RWPE1 (cell line): ENCODE measurements at regions not wholly inside any gene's neighbourhood (a gene's known extent, or its start where the extent isn't known, plus 50 kb on each side); places are given as distances from the start of the nearest gene placed in this dataset.

Experiments
- CTCF ChIA-PET: fragments of 350-600 bp; sonication (Branson Sonifier 250); formaldehyde crosslinking; extraction: SDS; loops from one replicate; lab custom pipeline; 2021; lab: Yijun Ruan, JAX
- POLR2A ChIA-PET: fragments of 400-600 bp; formaldehyde crosslinking; extraction: SDS; loops from one replicate; lab custom pipeline; 2020; ENCODE audit warnings: antibody characterized with exemption; ENCODE audit not compliant: low non-redundant PET; lab: Yijun Ruan, JAX
- DNase-seq: peaks from one replicate; pipeline ENCODE4 v3.0.0; 2012; ENCODE audit warnings: low spot score
- H3K27ac ChIP-seq: fragments of 450-650 bp; 2 replicates; pipeline ENCODE4 v1.5.1; 2017
- CTCF ChIP-seq: fragments of 450-650 bp; conservative IDR thresholded peaks from 2 replicates; pipeline ENCODE4 v1.5.1; 2017; ENCODE audit warnings: low read depth, mild to moderate bottlenecking

- DNase-seq, result no peak
- CTCF ChIA-PET, result interaction anchor here (0.5 to 0.6 kb wide), 4 partner anchors 25 to 1406 kb away, joined by 3 to 4 read pairs (median 3); no protein-coding TSS in a partner anchor
- TF ChIP-seq CTCF, result no peak
- no peak overlapping the region for H3K27ac ChIP-seq
- POLR2A ChIA-PET, result no interaction called here
Observed at GRCh38 chr5:52605317-52606313, 182.1 kb upstream of the ITGA1 start.

GRCh38 chr5:52607227-52607824 is 180.4 kb upstream of the ITGA1 start:
- H3K27ac ChIP-seq, result no peak overlapping the region
- DNase-seq, result no peak
- no peak for TF ChIP-seq CTCF
- ChIA-PET CTCF (no interaction called here), POLR2A (no interaction called here)

GRCh38 chr5:52620315-52620714 is 167.4 kb upstream of the ITGA1 start:
- CTCF ChIA-PET, result no interaction called here

GRCh38 chr5:52623291-52623690 is 164.4 kb upstream of the ITGA1 start:
- ChIA-PET POLR2A (no interaction called here), CTCF (no interaction called here)
- no peak for DNase-seq
- H3K27ac ChIP-seq, result no peak overlapping the region
- no peak for TF ChIP-seq CTCF

More at GRCh38 chr5:52620315-52620714, 167.4 kb upstream of the ITGA1 start:
- TF ChIP-seq CTCF, result no peak
- DNase-seq, result no peak
- no peak overlapping the region for H3K27ac ChIP-seq
- POLR2A ChIA-PET, result no interaction called here

GRCh38 chr5:52624291-52624690 is 163.4 kb upstream of the ITGA1 start:
- ChIA-PET CTCF (no interaction called here), POLR2A (no interaction called here)
- no peak for TF ChIP-seq CTCF
- no peak for DNase-seq
- H3K27ac ChIP-seq, result no peak overlapping the region

GRCh38 chr5:52626312-52626711 is 161.4 kb upstream of the ITGA1 start:
- ChIA-PET CTCF (no interaction called here), POLR2A (no interaction called here)
- DNase-seq, result no peak
- no peak for TF ChIP-seq CTCF
- no peak overlapping the region for H3K27ac ChIP-seq
